Central memory CD8-positive, alpha-beta T cell (primary cell): ENCODE measurements at regions not wholly inside any gene's neighbourhood (a gene's known extent, or its start where the extent isn't known, plus 50 kb on each side); places are given as distances from the start of the nearest gene placed in this dataset.

ENCODE experiments used
- ATAC-seq: fragments of 150-1000 bp; cut with Tn5 transposase; replicated peaks from 2 replicates; pipeline ENCODE4 v1.10.0; 2022; ENCODE audit warnings: mild to moderate bottlenecking, moderate FRiP score, moderate number of reproducible peaks; ENCODE audit not compliant: poor library complexity, severe bottlenecking; ENCODE audit errors: extremely low read depth
- DNase-seq, 2 donors: peaks; one replicate each; pipeline ENCODE4 v3.0.0; 2021; ENCODE audit warnings: low spot score in 2 of 2
- H3K27ac Mint-ChIP-seq: one replicate; pipeline ENCODE4 v1.8.0; 2022; ENCODE audit warnings: low read depth, mild to moderate bottlenecking, moderate library complexity, mixed read lengths
- H3K27me3 Mint-ChIP-seq: one replicate; pipeline ENCODE4 v1.8.0; 2022; ENCODE audit warnings: mixed read lengths
- H3K36me3 Mint-ChIP-seq: one replicate; pipeline ENCODE4 v1.8.0; 2022; ENCODE audit warnings: mild to moderate bottlenecking, moderate library complexity, mixed read lengths; ENCODE audit not compliant: insufficient read depth
- H3K4me1 Mint-ChIP-seq: one replicate; pipeline ENCODE4 v1.8.0; 2022; ENCODE audit warnings: mixed read lengths
- H3K4me3 Mint-ChIP-seq: one replicate; pipeline ENCODE4 v1.8.0; 2022; ENCODE audit warnings: mild to moderate bottlenecking, moderate library complexity, mixed read lengths
- H3K9me3 Mint-ChIP-seq: one replicate; pipeline ENCODE4 v1.8.0; 2022; ENCODE audit warnings: mixed read lengths

DNA sequence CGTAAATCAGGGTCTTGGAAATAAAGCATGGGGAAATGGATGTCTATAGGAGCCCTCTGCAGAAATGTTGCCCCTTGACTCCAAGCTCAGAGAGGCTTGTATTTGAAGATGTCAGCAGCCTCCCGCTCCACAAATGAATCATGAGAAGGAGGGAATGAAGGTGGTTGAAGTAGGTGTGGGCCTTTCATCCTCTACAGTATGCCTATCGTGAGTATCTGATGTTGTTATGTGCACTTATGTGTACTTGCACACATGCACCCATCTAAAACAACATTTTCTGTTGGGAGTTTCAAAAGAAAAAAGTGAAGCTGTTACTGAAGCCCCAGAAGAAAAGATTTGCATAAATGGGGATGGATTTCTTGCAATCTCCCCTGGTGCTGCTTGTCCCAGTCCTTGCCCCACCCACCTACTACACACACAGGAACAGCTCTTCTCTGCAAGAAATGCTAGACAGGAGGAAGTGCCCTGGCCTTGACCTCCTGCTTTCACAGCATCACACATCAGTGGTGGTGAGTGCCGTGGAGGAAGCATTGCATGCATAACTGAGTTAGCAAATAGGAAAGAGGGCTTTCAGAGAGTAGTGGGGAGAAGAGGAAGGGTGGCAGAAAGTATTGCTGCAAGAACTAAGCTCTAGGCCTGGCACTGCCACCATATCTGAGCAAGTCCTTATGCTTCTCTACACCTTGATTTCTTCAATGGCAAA, 156.1 kb downstream of the SNX18 start:
- Mint-ChIP-seq H3K27me3 (no peaks in the 10 kb centered on the region), H3K36me3 (peaks cover 5% of the 10 kb centered on the region), H3K4me1 (peaks cover 56% of the 10 kb centered on the region), H3K4me3 (peak overlapping the region; percentile 2), H3K27ac (peak overlapping the region; percentile 84), H3K9me3 (no peaks in the 10 kb centered on the region)
- DNase-seq (peak in 1 of 2 donors; percentile 56), ATAC-seq (peak; percentile 96)

DNA sequence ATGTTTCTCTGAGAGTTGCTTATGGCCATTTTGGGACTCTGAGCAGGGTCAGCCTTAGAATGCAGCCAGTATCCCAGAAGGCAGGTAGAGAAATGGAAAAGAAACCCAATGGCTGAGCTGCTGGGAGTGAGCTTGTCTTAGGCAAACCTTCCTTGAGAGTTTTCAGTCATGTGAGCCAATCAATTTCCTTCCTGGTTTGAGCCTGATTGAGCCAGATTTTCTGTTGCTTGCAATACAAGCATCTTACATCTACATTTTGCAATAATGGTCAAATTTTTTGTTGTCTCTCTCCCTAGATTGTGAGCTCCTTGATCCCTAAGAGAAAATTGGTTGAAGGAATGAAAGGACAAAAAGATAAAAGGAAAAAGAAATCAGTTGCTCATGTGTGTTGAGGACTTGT, 155.3 kb downstream of the SNX18 start:
- no peak for ATAC-seq
- Mint-ChIP-seq H3K27me3 (no peaks in the 10 kb centered on the region), H3K27ac (no peak overlapping the region), H3K36me3 (peaks cover 5% of the 10 kb centered on the region), H3K9me3 (no peaks in the 10 kb centered on the region), H3K4me1 (peaks cover 56% of the 10 kb centered on the region), H3K4me3 (no peak overlapping the region)
- no peak for DNase-seq

- Mint-ChIP-seq H3K9me3 (no peaks in the 10 kb centered on the region), H3K27me3 (no peaks in the 10 kb centered on the region), H3K36me3 (peaks cover 5% of the 10 kb centered on the region), H3K4me3 (no peak overlapping the region), H3K27ac (no peak overlapping the region), H3K4me1 (peaks cover 56% of the 10 kb centered on the region)
- no peak for ATAC-seq
- no peak for DNase-seq
Measured at GRCh38 chr5:54671681-54672080, 154.1 kb downstream of the SNX18 start.

DNA sequence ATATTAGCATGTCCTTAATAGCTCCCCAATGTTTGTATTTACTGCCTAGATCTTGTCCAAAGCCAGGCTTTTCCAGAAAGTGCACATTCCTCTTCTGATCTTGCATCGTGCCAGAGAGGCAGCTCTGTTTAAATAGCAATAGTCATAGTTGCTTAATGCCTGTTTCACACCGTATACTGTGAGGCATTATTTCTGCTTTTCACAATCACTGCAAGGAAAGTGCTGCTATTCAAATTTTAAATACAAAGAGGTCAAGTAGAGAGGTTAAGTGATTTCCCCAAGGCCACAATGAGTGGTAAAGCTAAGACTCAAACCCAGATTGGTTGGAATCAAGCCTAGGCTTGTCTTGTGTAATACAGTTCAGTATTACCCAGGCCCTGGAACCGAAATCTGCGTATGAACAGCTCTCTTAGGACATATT, 153.6 kb downstream of the SNX18 start:
- ATAC-seq (no peak), DNase-seq (no peak)
- Mint-ChIP-seq H3K27me3 (no peaks in the 10 kb centered on the region), H3K4me3 (no peak overlapping the region), H3K36me3 (peaks cover 5% of the 10 kb centered on the region), H3K27ac (no peak overlapping the region), H3K9me3 (no peaks in the 10 kb centered on the region), H3K4me1 (peaks cover 55% of the 10 kb centered on the region)

- H3K9me3 Mint-ChIP-seq = no peaks in the 10 kb centered on the region
- peaks cover 3% of the 10 kb centered on the region for H3K36me3 Mint-ChIP-seq
- ATAC-seq (no peak), DNase-seq (no peak)
- H3K27ac Mint-ChIP-seq = peak overlapping the region; percentile 90
- no peak overlapping the region for H3K4me3 Mint-ChIP-seq
- H3K27me3 Mint-ChIP-seq = no peaks in the 10 kb centered on the region
- peaks cover 50% of the 10 kb centered on the region for H3K4me1 Mint-ChIP-seq
Measured at GRCh38 chr5:54670281-54670680, 152.7 kb downstream of the SNX18 start.

- no peaks in the 10 kb centered on the region for H3K27me3 Mint-ChIP-seq
Measured at GRCh38 chr5:54669845-54670244, 152.3 kb downstream of the SNX18 start.

DNA sequence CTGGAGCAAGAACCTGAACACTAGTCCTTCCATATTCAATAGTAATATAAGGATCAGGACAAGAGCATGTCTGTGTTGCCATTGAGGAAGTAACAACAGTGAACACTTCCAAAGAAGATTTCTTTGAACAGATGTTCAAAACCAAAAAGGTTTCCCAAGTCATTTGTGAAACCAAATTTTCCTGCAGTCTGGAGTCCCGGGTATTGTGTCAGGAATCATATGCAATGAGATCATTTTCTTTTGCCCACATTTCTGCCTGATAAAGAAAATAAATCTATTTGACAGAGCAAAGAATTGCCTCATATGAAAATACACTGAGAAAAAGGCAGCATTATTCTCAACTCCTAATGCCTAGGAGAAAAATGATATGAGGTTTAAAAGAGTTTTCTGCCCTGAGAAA, 151.7 kb downstream of the SNX18 start:
- H3K27me3 Mint-ChIP-seq = no peaks in the 10 kb centered on the region
- H3K36me3 Mint-ChIP-seq = peaks cover 3% of the 10 kb centered on the region
- DNase-seq = no peak
- peak overlapping the region; percentile 90 for H3K27ac Mint-ChIP-seq
- no peaks in the 10 kb centered on the region for H3K9me3 Mint-ChIP-seq
- ATAC-seq = no peak
- peaks cover 40% of the 10 kb centered on the region for H3K4me1 Mint-ChIP-seq
- H3K4me3 Mint-ChIP-seq = no peak overlapping the region

More at GRCh38 chr5:54669845-54670244, 152.3 kb downstream of the SNX18 start:
- no peak for DNase-seq
- no peaks in the 10 kb centered on the region for H3K9me3 Mint-ChIP-seq
- H3K4me3 Mint-ChIP-seq = no peak overlapping the region
- peaks cover 45% of the 10 kb centered on the region for H3K4me1 Mint-ChIP-seq
- H3K36me3 Mint-ChIP-seq = peaks cover 3% of the 10 kb centered on the region
- peak overlapping the region; percentile 90 for H3K27ac Mint-ChIP-seq
- no peak for ATAC-seq

DNA sequence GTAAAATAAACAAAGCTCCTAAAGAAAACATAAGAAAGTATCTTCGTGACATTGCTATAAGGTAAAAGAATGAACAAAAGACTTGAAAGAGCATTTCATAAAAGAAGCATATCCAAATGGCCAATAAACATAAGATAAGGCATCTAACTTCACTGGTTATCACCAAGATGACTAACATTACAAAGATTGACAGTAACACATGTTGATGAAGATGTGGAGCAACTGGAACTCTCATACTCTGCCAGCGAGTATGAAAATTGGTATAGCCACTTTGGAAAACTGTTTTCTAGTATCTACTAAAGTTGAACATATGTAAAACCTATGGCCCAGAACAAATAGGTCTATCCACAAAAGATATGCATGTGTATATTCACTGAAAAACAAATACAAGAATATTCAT, 150.5 kb downstream of the SNX18 start:
- no peak overlapping the region for H3K4me3 Mint-ChIP-seq
- DNase-seq (no peak), ATAC-seq (no peak)
- H3K4me1 Mint-ChIP-seq = peaks cover 28% of the 10 kb centered on the region
- no peaks in the 10 kb centered on the region for H3K27me3 Mint-ChIP-seq
- no peak overlapping the region for H3K27ac Mint-ChIP-seq
- H3K9me3 Mint-ChIP-seq = no peaks in the 10 kb centered on the region
- peaks cover 1% of the 10 kb centered on the region for H3K36me3 Mint-ChIP-seq

DNA sequence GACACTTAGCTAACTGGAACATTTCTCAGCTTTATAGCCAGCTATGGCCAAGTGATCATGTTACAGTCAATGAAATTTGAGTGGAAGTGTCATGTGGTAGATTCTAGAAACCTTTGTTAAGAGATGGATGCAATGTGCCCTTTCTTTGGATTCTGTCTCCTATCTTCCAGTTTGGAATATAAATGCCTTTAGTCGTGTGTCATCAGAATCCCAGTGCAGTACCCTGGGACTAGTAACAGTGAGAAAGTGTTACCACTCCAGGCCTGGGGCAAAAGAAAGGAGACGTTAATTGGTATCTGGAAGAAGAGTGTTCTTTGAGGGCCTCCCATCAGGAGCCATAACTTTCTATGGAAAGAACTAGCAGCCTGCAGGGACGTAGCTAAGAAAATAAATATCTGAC, 149.6 kb downstream of the SNX18 start:
- no peaks in the 10 kb centered on the region for H3K27me3 Mint-ChIP-seq
- ATAC-seq (no peak), DNase-seq (no peak)
- H3K4me3 Mint-ChIP-seq = no peak overlapping the region
- H3K27ac Mint-ChIP-seq = no peak overlapping the region
- H3K4me1 Mint-ChIP-seq = peaks cover 18% of the 10 kb centered on the region
- H3K36me3 Mint-ChIP-seq = no peaks in the 10 kb centered on the region
- no peaks in the 10 kb centered on the region for H3K9me3 Mint-ChIP-seq

DNA sequence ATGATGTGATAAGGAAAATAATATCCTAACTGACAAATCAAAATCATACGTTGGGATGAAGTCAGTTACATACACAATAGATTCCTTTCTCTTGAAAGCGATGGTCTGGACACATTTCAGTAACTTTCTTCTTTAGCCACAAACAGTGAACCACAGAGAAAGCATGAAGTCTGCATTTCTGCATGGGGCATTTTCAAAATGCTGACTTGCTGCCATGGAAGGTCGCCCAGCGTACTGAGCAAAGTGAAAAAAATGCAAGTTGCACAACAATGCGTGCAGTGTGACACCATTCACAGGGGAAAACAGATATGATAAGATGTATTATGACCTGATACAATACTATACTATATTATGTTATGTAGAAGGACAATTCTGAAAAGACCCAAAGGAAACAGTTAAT, 146.3 kb downstream of the SNX18 start:
- H3K27me3 Mint-ChIP-seq = no peaks in the 10 kb centered on the region
- no peak overlapping the region for H3K4me3 Mint-ChIP-seq
- peaks cover 1% of the 10 kb centered on the region for H3K36me3 Mint-ChIP-seq
- H3K9me3 Mint-ChIP-seq = no peaks in the 10 kb centered on the region
- H3K4me1 Mint-ChIP-seq = no peaks in the 10 kb centered on the region
- no peak overlapping the region for H3K27ac Mint-ChIP-seq
- DNase-seq (no peak), ATAC-seq (no peak)

- no peak for ATAC-seq
- peaks cover under 1% of the 10 kb centered on the region for H3K4me1 Mint-ChIP-seq
Measured at GRCh38 chr5:54661111-54661510, 143.6 kb downstream of the SNX18 start.

GRCh38 chr5:54659700-54660131, 142.2 kb downstream of the SNX18 start:
- ATAC-seq (no peak), DNase-seq (no peak)
- Mint-ChIP-seq H3K27ac (no peak overlapping the region), H3K9me3 (no peaks in the 10 kb centered on the region), H3K4me3 (no peak overlapping the region), H3K27me3 (no peaks in the 10 kb centered on the region), H3K36me3 (peaks cover 1% of the 10 kb centered on the region), H3K4me1 (peaks cover 13% of the 10 kb centered on the region)

More at GRCh38 chr5:54661111-54661510, 143.6 kb downstream of the SNX18 start:
- no peaks in the 10 kb centered on the region for H3K9me3 Mint-ChIP-seq
- no peak for DNase-seq
- no peak overlapping the region for H3K27ac Mint-ChIP-seq
- peaks cover 1% of the 10 kb centered on the region for H3K36me3 Mint-ChIP-seq
- no peaks in the 10 kb centered on the region for H3K27me3 Mint-ChIP-seq
- no peak overlapping the region for H3K4me3 Mint-ChIP-seq

DNA sequence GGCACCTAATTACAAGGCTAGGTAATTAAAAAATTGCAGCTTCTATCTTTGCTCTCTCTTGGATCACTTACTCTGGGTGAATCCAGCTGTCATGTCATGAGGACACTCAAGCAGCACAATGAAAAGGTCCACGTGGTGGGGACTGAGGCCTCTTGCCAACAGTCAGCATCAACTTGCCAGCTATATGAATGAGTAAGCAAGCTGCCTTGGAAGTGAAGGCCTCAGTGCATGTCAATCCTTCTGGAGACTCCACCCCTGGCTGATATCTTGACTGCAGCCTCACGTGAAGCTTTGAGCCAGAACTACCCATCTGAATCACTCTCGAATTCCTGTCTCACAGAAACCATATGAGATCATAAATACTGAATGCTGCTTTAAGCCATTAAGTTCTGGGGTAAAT, 140.5 kb downstream of the SNX18 start:
- Mint-ChIP-seq H3K4me1 (peaks cover 28% of the 10 kb centered on the region), H3K36me3 (peaks cover 1% of the 10 kb centered on the region), H3K4me3 (no peak overlapping the region), H3K27me3 (no peaks in the 10 kb centered on the region), H3K9me3 (no peaks in the 10 kb centered on the region), H3K27ac (no peak overlapping the region)
- ATAC-seq (no peak), DNase-seq (no peak)
